COLO668 (cell line): ENCODE measurements at regions not wholly inside any gene's neighbourhood (a gene's known extent, or its start where the extent isn't known, plus 50 kb on each side); places are given as distances from the start of the nearest gene placed in this dataset.

Source experiments
- DNase-seq: peaks from one replicate; lab custom pipeline; 2025; ENCODE audit not compliant: unreplicated experiment; lab: John Stamatoyannopoulos, UW

DNA sequence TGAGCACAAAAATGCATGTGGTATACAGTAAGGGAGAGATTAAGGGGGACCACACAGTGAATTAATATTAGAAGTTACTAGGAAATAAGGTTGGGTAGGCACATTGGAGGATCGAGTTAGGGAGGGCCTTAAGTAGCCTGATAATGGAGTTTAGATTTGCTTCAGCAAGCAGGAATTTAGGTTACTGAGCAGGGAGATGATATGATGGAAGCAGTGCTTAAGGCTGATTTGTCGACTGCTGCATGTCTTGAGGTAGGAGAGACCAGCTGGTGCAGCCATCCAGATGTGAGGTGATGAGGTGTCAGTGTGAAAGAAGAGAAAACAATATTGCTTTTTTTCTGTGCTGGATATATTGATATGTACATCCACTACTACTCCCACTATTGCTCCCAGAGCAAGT lies 55.2 kb upstream of the ACTBL2 start:
- no peak for DNase-seq

DNA sequence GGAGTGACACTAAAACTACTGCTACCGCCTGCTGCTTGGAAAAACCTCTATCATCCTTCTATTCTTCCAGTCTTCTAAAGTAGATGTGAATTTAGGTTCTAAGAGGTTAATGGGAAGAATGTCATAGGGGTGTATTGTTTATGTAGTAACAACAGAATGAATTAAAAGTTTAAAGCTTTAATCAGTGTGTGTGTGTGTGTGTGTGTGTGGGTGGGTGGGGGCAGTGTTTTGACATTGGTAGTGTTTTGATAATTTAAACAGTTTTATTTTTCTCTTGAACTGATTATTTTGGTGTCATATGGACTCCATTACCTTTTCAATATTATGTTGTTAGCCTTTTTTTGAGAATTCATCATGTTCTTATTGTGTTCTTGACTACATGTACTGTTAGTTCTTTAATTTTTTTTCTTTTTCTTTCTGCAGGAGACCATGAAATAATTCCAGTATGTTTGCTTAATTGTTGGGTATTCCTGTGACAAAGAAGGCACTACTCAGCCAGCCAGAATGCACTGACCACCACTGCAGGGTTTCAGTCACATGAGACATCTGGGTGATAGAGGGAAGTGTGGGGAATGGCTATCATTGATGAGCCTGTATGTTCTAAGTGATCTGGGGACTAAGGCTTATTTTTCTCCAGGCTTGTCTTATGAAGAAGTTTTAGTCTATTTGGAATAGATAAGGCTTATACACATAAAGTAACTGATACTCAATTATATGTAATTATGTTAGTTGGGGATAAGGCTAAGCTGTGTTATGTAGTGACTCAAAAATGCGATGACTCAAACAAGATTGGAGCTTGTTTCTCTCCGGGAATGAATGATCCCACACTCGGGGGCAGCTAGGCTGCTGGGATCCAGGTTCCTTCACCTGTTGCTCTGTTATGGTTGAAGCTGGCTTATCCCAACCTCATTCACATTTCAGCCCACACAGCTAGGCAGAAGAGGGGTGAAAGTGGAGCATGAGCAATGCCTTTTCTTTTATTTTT lies 50.2 kb upstream of the ACTBL2 start:
- DNase-seq = no peak
